SU-DHL-6 (cell line): ENCODE measurements at regions not wholly inside any gene's neighbourhood (a gene's known extent, or its start where the extent isn't known, plus 50 kb on each side); places are given as distances from the start of the nearest gene placed in this dataset.

Source experiments
- CTCF ChIP-seq: fragments of 200-600 bp; sonication (generic); IDR thresholded peaks from one replicate; pipeline ENCODE4 v1.5.1; 2017; ENCODE audit warnings: antibody characterized with exemption, mild to moderate bottlenecking, low read length, moderate library complexity; ENCODE audit not compliant: insufficient read depth, poor library complexity, severe bottlenecking
- EZH2phosphoT487 ChIP-seq: fragments of 200-600 bp; sonication (generic), shearing (Covaris generic); conservative IDR thresholded peaks from 2 replicates; pipeline ENCODE4 v1.6.1; 2018; ENCODE audit warnings: mild to moderate bottlenecking, antibody characterized with exemption, low read length, moderate library complexity, mixed read lengths

DNA sequence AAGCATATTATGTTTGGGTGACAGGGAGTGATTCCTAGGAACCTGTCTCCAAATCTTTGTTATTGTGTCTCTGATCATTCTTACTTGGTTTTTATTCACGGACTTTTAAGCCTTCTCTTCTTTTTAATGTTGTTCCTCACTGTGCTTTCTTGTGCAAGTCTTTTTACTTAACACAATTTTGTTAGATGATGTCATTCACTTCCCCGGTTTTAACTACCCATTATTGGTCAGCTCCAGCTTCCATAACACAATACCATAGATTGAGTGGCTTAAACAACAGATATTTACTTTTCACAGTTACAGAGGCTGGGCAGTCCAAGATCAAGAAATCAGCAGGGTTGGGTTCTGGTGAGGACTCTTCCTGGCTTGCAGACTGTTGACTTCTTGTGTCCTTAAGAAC lies 436.3 kb upstream of the CBLB start:
- TF ChIP-seq CTCF (no peak), EZH2phosphoT487 (no peak)
